CD4-positive, alpha-beta T cell treated with Interleukin-15 for 4 hours (primary cell): ENCODE measurements at regions not wholly inside any gene's neighbourhood (a gene's known extent, or its start where the extent isn't known, plus 50 kb on each side); places are given as distances from the start of the nearest gene placed in this dataset.

Source experiments
- DNase-seq: peaks from one replicate; pipeline ENCODE4 v3.0.0-alpha.2; 2020; ENCODE audit warnings: low spot score

DNA sequence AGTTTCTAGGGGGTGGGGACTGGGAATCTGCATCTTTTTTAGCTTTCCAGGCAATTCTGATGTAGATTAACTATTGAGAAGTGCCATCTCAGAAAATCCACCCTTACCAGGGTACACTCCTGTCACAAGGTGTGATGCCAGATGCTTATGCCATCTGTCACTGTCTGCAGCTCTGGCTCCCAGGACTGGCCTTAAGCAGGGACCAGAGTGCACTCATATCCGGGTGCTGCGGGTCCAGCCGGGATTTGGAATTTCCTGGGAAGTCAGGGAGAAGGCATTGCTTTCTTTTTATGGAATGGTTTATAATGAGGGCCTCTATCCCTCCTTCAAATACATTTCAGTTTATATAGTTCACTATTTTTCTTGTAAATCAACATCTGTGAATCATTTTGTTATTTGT, 92.6 kb downstream of the TMEM174 start:
- DNase-seq: no peak

DNA sequence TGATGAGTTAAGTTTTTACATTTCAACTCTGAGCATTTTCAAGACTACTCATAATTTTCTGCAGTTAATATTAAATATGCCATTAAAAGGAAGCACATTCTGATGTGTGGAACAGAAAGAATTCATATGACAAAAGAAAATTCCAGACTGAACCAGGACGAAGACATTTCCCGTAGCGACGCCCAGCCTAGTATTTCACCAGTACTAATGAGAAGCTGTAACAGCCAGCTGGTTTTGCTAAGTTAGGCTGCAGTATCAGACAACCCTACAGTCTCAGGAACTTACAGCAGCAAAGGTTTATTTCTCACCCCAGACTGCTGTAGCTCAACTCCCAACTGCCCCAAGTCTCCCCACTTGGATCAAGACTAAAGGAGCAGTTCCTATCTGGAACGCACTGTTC, 91.6 kb downstream of the TMEM174 start:
- no peak for DNase-seq

DNA sequence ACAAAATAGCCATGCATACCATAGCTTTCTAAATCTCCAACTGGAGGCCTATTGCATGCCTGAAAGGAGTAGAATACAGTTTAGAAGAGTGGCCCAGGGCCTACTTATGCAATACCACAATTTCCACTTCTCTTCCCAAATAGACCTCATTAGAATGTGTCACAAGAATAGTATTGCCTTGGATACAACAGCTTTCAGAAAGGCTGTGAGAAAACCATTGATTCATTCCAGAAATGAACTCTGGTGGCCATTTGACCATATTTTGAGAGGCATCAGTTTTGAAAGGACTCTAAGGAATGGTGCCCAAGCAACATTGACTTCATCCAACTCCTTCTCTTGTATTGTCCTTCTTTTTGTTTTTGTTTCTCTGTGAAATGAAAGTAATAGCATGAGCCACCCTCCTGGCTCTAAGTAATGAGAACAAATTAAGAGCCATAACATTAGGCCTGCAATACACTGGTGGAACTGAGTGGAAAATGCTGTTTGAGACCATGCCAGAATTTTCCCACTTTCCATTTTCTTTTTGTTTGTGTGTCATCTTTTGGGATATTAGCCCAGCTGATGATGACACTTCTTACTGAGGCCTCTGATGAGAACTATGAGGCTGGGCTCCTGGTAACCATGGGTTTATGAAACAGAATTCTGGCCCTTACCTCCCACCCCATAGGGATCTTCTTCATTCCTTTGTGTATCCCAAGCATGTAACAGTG, 90.2 kb downstream of the TMEM174 start:
- no peak for DNase-seq

DNA sequence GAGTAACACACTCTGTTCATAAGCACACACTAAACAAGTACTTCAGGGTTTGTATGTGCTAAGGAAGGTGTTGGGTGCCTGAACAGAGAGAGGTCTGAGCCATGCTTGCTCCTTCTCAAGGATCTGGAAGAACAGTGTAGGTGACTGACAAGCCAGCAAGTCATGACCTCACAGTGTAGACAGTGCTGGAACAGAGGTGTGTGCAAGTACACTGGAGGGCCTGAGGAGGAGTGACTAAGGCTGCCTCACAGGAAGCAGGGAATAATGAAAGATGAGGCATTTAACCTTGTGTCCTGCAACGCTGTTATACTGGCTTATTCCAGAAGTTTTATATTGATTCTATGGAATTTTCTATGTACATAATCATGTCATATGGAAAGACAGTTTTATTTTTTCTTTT, 83.9 kb downstream of the TMEM174 start:
- DNase-seq: no peak

DNA sequence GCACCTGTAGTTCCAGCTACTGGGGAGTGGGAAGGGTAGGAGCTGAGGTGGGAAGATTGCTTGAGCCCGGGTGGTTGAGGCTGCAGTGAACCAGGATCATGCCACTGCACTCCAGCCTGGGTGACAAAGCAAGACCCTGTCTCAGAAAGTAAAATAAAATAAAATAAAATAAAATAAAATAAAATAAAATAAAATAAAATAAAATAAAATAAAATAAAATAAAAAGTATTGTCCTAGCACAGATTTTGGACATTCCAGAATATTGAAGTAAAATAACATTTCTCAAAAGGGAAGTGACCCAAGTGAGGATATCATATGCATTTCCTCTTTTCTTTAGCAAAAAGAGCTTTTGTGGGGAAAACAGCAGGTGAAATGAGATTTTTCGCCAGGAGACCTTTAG, 83.5 kb downstream of the TMEM174 start:
- no peak for DNase-seq

DNA sequence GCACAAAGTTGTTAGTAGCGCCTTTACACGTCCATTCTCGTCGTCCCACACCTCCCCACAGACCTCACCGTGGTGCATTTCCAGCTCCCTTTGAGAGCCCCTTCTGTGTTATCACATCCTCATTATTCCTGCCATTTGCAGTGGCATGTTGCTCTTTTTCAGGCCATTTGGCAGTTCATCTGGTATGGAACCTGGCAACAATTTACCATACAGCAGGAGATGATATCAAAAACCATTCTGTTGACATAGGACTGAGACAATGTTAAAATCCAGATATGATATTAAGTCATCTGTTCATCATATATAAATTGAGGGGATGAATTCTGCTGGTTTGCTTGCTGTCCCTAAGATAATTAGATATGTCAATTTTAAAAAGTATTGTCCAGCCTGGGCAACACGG, 83.0 kb downstream of the TMEM174 start:
- DNase-seq: no peak

DNA sequence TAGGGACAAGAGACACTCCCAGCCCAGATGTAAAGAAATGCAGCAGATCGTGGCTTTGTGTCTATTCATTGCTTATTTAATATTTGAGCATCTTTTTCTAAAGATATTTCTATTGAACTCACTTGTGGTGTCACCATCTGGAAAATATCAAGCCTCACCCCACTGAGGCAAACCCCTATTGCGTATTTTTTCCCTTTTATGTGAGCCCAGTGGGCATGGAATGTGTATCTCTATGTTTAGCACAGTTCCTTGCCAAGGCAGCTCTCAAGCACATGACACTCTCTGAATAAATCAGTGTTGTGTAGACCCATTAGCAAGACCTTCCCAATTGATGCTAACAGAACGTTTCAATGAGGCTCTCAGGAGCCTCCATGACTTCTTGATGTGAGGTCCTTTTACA, 81.6 kb downstream of the TMEM174 start:
- DNase-seq: no peak

DNA sequence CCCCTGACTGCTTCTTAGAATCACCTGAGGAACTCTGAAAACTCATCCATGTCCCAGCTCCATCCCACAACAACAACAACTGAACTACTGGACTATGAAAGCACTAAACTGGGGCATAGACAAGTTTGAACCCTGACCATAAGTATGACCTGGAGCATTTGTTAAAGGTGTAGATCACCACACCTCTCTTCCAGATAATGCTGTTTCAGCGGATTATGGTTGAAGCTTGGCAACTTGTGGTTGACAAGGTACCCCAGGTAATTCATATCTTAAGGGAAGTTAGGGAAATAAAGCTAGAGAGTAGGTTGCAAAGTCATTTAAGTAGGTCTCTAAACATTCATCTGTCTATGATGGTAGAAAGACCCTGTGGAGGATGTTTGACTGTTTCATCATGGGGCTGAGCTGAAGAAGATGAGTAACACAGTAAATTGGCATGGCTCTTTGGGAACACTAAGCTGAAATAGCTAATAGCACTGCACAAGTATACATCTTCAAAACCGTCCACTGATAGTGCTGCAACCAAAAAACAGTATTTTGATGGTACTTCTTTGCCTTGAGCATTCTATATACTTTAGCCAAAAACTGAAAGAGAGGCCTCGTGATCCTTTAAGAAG, 80.2 kb downstream of the TMEM174 start:
- DNase-seq: no peak

DNA sequence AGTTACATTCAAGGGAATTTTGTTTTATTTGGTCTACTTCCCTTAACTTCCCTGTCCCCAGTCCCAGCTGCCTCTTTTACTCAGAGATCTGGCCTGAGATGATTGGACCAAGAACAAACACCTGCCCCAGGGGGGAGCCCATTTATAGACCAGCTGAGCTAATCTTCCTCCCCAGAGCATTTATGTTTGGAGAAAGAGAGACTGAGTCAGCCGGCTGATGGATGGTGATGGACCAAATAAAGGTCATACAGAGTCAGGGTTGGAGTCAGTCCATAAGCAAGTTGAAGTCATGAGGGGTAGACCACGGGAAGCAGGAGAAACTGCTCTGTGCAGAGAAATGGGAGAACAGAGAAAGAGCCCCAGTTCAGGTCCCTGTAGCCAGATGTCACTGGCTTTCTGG, 77.7 kb downstream of the TMEM174 start:
- DNase-seq: no peak

DNA sequence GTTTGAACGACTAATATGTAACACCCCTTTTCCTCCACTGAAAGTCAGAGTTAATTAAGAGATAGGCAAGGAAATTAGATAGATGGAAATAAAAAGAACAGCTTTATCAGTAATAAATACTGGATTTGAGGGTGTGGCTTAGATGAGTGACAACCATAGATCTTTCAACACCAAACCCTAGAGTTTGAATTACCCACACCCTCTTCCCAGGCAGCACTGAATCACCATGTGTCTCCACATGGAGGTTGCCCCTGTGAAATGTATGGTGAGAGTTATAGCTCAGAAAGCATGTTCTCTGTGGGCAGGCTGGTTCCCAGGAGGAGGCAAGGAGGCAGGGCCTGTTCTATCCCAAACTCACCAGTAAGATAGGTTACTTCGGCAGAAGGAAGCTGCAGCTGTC, 69.7 kb downstream of the TMEM174 start:
- no peak for DNase-seq

DNA sequence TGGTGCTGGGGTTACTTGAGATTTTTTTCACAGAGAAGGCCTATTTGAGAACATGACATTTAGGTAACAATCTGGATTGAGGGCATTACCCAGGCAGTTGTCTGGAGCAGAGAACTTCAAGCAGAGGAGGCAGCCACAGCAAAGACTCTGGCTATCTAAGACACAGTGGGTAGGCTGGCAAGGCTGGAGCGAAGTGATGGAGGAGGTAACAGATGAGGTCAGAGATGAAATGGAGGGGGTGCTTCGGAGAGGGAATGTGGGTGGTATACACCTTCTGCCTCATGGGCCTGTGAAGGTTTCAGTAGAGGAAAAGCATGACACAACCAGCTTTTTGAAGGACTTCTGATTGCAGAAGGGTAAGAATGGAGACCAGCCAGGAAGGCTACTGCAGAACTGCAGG, 65.9 kb downstream of the TMEM174 start:
- DNase-seq: no peak

DNA sequence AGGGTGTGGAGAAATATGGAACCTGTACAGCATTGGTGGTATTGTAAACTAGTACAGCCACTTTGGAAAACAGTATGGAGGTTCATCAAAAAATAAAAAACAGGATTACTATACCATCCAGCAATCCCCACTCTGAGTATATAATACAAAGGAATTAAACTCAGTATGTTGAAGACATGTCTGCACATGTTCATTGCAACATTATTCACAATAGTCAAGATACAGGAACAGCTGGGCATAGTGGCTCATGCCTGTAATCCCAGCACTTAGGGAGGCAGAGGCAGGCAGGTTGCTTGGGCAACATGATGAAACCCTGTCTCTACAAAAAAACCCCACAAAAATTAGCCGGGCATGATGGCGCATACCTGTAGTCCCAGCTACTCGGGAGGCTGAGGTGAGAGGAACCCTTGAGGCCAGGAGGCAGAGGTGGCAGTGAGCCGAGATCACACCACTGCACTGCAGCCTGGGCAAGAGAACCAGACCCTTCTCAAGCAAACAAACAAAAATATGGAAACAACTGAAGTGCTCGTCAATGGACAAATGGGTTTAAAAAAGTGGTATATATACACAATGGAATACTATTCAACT, 63.6 kb downstream of the TMEM174 start:
- DNase-seq: no peak

DNA sequence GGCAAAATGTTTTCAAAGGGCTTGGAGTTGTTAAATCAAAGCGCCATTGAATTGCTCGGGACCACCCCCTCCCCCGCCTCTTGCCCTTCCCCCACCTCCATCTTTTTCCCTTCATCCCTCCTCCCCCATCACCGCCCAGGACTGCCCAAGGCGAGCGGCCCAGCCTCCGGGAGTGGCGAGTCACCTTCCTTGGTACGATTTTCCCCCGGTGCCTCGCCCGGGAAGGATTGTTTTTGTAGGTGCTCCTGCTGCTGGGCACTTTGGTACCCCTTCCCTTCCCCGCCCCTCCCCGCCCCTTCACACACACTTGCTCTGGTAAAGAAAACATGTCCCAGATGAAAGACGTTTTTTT, 61.2 kb downstream of the TMEM174 start:
- no peak for DNase-seq

DNA sequence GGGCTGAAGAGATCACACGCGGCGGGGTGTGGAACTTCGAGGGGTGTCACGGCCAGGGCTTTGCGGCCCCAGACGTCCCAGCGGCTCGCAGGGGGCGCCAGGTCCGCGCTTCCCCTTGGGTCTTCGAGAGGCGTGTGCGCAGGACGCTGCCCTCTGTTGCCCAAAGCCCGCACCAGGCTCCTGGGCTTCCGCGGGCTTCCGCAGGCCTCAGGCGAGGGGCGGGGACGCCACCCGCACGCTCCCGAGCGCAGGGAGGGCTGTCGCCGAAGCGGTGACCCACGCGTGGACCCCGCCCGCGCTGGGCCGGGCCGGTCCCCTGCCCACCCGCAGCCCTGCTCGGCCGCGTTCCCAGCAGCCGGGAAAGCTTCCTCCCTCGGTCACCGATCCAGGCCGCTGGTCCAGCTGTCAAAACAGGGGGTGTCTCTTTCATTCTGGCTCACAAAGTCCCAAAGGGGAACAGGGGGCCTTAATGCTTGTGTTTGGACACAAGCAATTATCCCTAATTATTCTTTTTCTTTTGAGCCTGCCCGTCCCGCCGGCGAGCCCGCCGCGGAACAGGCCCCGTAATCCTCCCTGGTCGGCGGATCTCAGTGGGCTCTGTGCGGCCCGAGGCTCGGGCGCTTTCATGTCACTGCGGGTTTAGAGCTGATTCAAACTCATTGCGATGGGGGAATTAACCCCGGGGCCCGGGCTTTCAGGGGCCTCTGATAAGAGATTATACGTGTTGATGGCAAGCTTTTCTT, 60.6 kb downstream of the TMEM174 start:
- DNase-seq: no peak

DNA sequence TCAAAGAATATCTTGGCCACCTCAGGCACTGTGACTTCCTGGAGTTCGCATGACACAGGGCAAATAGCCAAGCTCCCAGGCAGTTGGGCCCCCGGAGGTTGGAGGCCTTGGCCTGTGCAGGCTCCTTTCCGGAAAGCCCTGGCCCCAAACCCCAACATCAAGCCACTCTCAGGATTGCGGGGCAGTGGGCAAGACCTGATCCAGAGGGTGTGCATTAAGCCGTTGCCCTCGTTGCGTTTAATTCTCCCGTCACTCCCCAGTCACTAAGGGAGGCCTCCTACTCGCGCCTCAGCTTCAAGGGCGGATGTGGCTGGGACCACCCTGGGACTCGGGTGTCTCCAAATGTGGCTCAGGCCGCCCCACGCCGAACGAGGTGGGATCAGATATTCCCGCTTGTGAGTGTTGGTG, 60.1 kb downstream of the TMEM174 start:
- no peak for DNase-seq

DNA sequence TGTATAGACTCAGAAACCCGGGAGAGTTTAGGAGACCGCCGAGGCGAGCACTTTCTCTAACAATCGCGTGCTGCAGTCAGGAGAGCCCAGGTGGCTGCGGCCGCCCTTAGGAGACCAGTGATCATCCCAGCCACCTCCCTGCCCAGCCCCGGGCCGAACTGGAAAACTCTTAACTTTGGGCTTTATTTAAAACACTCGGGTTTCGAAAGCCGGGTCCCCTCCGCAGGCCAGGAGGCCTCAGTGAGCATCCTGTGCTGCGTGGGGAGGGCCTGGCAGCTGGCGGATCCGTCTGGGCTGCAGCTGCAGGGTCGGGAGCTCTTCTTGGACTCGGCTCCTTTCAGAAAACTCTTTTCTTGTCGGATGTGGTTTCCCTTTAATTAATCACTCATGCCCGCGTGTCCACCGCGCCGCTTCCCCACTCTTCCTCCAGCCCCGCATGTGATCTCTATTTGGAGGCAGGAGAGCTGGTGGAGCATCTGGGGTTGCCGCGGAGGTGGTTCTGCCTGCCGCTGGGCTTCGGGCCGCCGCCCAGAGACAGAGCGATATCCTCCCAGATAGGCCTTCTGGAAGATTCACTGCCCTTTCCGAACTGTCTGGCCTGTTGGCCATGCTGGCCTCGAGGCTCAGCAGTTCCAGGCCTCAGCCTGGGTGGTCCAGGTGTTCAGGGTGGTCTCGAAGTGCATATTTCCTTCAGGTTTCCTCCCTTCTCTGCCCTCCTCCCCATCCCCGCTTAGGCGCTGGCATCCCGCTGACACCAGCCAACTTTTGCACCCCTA, 59.5 kb downstream of the TMEM174 start:
- DNase-seq: no peak

DNA sequence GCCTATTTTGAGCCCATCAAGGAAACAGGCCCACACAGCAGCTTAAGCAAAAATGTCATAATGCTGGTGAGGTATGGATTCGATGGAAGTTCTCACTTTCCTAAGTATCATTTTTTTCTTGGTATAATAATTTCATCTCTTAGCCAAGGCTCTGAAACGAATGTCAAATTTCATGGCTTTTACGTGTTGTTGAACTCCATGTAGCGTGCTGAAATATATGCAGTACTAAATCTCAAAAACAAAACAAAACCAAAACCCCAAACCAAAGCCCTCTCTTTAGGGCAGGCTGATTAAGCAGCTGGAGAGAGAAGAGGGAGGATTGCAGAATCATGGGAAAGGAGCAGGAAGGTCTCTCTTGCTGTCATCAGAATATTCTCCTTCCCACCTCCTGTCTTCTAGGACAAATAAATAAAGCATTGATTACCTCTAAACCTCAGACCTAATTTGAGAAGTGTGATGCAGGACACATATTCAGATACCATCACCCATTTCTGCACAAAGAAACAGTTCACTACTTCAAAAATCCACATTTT, 58.3 kb downstream of the TMEM174 start:
- no peak for DNase-seq

DNA sequence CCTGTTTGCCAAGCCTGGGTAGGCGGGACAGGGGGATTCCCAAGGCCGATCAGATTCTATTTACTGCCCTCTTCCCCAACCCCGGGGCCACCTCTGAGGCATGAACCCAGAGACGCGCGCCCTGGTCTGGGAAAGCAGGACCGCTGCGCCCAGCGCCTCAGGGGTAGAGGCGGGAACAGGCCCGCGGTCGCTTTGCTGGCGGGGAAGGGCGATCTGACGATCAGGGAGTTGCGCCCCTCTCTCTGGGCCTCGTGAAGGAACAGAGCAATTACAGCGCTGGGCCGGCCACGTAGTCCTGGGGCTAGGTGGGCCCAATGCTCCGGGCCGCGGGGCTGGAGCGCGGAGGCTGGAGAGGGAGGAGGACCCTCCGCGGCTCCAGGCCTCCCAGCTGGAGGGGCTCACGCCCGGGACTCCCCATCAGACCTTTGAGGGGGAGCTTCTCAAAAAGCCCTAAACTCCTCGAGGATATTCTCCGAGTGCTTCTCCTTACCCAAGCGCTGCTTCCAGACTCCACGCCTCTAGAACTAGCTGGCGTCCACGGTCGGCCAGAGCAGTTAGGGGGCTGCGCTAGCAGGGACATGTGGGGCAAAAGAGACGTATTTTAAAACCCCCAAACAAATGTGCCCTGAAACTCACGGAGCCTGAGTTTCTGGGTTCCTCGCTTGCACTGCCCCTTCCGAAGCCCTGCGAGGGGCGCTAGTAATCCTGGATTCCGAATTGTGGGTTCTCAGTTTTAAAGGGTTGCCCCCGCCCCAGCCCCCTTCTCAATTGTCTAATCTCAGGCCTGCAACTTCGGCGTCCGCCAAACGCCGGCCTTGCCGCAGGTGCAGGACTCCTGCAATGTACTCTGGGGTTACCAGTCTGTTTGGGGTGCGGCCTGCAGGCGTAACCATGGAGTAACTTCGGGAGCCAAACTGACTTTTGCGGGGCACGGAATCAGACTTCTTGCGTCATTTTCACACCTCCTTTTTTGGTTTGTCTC, 57.6 kb downstream of the TMEM174 start:
- no peak for DNase-seq

DNA sequence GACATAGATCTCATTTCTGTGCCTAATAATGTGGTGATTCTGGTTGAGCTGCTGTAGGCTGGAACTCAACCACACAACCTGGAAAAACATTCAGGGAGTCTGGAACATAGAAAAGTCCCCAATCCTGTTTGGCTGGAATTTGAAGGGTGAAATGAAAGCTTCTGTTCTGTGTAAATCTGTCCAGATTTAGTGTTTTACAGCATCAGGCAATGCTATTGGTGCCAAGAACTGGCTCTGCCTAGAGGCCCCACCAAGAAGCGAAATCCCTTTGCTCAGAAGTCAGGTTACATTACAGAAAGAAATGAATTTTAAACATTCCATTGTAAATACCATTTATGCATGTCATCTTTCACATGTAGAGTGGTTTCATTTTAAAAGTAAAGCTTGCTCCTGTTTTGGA, 56.3 kb downstream of the TMEM174 start:
- DNase-seq: no peak

DNA sequence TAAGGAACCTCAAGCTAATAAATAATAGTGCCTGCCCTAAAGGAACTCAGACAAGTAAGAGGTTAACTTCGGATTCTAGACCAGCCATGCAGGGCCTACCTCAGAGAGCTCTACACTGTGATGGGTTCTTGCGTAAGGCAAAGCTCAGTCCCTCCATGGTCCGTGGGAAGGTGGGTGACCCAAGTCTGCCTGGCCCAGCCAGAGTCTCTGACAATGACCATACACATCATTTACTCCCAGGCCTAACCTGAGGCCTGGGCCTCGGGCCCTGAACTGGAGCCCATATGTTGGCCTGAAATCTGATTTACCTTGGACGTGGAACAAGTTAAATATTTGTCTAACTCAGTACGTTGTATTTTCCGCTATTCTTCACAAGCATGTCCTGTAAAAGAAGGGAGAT, 55.1 kb downstream of the TMEM174 start:
- DNase-seq: no peak
